Stimulated activated naive CD4-positive, alpha-beta T cell (primary cell): ENCODE measurements at regions not wholly inside any gene's neighbourhood (a gene's known extent, or its start where the extent isn't known, plus 50 kb on each side); places are given as distances from the start of the nearest gene placed in this dataset.
"Not testable (repeated sequence)": the region's sequence is repeated elsewhere in the genome, so short reads cannot be mapped to it uniquely, and the experiment has no call there.

Experiments
- DNase-seq, 6 experiments: peaks; one replicate each; lab custom pipeline; 2025; lab: John Stamatoyannopoulos, UW

DNA sequence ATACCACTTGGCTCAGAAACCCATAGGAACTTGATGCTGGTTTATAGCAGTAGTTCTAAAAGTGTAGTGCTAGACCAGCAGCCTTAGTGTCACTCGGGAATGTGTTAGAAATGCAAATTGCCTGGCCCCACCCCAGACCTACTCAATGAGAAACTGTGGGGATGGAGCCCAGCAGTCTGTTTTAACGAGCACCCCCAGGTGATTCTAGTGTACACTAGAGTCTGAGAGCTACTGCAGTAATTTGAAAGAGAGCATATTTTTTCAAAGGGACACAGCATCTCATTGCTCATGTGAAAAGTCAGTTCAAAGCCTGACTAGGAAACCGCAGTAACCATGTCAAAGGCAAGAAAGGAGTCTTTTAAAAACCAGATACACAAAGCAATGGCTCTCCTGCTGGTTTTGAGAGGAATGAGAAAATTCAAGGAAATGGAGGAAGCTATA, 313.4 kb downstream of the SQOR start:
- DNase-seq = no peak

GRCh38 chr15:45958924-45959323, 324.1 kb downstream of the SQOR start:
- DNase-seq = no peak

DNA sequence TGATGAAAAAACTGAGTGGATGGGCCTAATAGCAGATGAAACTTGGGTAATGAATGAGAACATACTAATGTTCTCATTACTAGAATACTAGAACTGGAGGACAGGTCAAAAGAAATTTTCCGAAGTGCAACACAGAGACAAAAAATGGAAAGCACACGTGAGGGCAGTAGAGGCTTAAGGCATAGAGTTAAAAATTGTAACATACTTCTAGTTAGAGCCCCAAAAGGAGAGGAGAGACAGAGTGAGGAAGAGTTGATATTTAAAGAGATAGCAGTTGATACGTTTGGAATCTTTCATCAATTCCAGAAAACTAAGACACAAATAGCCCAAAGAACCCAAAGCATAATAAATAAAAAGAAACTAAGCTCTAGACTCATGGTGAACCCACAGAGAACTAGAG, 327.9 kb downstream of the SQOR start:
- no peak for DNase-seq

DNA sequence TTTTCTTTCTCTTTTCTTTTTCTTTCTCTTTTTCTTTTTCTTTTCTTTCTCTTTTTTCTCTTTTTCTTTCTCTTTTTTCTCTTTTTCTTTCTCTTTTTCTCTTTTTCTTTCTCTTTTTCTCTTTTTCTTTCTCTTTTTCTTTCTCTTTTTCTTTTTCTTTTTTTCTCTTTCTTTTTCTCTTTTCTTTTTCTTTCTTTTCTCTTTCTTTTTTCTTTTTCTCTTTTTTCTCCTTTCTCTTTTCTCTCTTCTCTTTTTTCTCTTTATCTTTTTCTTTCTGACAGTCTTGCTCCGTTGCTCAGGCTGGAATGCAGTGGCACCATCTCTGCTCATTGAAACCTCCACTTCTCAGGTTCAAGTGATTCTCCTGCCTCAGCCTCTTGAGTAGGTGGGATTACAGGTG, 335.7 kb downstream of the SQOR start:
- no peak for DNase-seq

- DNase-seq = no peak
Measured at GRCh38 chr15:45980366-45980765, 345.5 kb downstream of the SQOR start.

DNA sequence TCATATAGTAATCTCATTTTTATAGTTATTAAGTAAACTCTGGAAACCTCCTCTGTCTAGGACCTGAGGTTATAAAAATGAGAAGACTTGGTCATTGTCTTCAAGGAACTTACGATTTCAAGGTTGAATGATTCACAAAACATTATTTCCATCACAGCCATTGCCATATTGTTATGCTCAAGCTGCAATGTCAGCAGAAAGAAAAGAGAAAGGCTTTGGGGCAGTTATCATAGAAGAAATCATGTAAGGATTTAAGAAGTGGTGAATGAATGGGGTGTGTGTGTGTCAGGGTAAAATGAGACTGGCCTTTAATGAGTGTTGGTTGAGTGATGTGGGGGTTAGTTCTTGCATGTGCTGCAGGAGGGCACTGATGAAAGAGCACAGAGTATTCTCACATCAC, 346.8 kb downstream of the SQOR start:
- DNase-seq = no peak

DNA sequence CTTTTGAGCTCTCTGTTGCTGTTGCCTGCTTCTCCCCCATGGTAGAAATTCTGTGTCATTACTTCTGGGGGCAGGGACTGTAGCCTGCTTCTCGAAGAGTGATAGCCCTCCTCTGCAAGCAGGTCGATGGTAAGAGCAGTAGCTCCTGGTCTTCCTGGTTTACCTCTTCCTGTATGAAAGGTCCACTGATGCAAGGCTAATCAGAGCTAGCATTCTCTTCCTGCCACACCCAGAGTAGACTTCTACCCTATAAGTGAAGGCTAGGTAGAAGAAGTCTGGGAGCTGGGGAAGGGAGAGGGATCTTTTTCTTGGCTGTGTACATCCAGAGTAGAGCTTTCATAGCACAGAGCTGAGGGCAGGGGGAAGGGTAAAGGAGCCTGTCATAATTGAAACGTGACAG, 357.0 kb downstream of the SQOR start:
- DNase-seq = no peak

- DNase-seq = no peak
Measured at GRCh38 chr15:45993072-45993471, 358.2 kb downstream of the SQOR start.

DNA sequence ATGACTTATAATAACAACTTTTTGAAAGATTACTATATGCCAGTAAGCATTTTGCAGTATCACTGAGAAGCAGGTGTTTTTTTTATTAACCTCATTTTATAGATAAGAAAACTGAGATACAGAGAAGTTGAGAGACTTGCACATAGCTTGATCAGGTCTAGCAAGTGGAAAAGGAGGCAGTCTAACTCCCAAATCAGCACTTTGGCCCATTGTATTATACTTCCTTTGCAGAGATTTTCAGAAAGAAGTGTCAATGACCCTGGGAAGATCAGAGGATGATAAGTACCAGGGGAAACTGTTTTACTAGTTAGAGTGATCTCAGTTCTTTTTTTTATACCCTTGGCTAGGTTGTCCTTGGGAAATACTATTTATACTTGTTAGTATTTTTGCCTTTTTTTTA, 358.7 kb downstream of the SQOR start:
- DNase-seq = no peak

DNA sequence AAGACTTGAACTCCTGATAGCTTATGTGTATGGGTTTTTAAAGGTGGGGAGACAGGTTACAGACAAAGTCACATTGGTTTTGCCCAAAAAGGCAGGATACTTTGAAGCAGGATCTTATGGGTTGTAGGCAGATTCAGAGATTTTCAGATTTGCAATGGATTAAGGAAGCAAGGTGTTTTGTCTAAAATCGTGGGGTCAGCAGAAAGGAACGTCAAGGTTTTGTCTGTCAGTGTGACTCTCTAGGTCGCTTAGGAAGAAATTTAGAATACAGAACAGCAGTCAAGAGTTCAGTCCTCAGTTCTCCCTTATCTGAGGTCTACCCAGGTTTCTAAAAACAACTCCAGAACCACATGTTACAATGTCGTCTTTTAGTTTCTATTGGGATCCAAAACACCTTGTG, 361.0 kb downstream of the SQOR start:
- DNase-seq = no peak

- DNase-seq = no peak
Measured at GRCh38 chr15:46014532-46014931, 379.7 kb downstream of the SQOR start.

DNA sequence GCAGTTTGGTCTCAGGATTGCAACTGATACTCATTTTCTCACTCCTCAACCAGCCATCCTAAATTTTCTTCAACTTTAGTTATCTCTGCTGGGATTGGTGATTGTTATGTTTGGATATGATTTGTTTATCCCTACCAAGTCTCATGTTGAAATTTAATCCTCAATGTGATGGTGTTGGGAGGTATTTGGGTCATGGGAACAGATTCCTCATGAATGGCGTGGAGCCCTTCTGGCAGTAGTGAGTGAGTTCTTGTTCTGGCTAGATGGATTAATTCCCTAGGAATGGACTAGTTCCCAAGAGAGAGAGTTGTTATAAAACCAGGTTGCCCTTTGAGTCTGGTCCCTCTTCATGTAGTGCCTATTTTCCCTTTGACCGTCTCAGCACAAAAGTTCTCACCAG, 399.9 kb downstream of the SQOR start:
- DNase-seq = no peak

GRCh38 chr15:46039703-46040102, 404.9 kb downstream of the SQOR start:
- no peak for DNase-seq

DNA sequence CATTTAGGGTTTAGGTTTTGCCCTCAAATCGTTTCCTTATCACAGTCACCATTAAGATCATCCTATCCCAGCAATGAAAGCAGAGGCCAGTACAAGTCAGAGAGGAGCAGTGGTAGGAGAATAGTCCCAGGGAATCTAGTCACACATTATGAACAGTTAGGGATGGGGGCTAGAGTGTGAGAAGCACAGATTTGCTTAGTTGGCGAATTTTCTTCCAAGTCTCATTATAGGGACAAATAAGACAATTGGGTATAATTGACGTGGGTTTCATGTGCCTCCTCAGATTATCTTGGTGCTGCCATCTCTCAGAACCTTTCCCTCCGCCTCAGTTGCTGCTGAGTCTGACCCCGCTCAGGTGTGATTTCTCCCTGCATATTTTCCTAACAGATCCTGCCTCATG, 407.1 kb downstream of the SQOR start:
- no peak for DNase-seq

DNA sequence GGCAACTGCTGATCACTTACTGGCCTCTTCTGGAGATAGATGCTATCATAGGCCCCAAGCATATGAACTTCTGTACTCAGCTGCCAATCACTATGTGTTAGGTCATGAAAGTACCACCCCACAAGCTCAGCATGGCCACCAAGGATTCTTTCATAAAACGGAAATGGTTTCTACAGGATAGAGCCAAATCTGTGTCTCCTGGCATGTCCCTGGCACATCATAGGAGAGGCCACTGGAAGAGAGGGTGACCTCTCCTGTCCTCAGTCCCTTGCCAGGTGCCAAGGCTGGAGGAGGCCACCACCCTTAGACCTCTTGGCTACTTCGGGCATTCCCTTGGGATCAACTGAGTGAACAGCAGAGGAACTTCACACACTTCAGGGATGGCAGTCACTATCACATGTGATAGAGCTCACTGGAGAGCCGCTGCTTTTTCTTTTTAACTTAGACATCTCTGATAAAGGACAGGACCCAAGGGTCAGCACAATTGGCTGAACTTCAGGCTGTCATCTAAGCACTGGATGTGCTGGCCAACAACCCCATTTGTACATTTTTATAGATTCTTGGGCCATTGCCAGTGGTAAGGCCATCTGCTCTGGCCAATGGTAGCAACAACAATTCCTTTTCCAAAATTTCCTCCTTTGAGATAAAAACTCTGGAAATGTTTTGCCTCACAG, 425.2 kb downstream of the SQOR start:
- no peak for DNase-seq

DNA sequence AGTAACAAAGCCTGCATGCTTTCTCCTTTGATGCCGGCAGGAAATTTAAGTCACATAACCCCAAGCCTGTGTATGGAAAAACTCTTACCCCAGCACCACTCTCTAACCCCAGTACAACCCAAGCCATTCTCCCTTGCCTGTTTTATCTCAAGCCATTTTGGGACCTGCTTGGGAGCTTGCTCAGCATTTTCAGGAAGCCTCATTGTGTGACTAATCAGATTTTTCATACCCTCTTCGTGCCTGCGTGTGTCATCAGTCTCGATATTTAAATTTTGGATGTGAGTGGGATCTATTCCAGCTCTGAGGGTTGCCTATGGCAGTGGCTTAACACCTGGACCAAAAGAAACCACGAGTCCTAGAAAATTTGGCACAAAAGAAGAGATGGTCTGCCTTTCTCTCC, 426.2 kb downstream of the SQOR start:
- DNase-seq = no peak

- DNase-seq = no peak
Measured at GRCh38 chr15:46077220-46077619, 442.4 kb downstream of the SQOR start.

GRCh38 chr15:46079046-46079445, 444.2 kb downstream of the SQOR start:
- no peak for DNase-seq

GRCh38 chr15:46080016-46080415, 445.2 kb downstream of the SQOR start:
- no peak for DNase-seq

DNA sequence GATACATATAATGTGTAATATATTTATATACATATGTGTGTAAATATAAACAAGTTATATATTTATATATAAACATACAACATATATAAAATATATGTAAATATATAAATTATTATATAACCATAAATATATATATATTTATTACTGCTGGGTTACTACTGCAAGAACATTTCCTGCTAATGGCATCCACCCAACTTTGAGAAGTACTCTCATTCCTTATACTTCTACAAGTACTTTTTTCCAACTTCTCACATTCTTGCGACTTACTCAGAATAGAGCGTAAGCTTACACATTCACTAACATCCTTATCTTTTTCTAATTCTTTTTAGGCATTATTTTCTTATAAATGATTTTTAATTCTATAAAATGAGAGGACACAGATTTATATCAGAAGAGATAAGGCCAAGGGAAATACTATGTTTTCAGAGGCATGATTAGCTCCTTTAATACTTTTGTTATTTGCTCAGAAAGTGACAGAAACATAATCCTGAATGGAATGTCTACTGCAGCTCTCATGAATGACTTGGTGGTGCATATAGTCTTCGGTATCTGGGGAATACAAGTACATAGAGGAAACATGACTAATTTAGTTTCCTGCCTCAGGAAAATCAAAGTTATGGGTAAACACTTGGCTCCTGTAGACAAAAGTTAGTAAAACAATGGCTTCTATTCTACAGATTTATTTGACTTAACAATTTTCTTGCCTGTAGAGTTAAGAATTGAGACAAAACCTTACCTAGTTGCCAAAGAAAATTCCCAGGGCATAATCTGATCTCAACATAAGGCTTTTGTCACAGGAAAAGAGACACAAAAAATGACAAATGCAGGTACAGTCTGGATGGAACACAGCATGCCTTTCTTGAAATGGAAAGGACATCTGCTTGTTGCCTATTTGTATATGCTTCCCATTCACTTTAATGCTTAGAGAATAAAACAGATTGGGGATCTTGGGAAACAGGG, 453.9 kb downstream of the SQOR start:
- no peak for DNase-seq

DNA sequence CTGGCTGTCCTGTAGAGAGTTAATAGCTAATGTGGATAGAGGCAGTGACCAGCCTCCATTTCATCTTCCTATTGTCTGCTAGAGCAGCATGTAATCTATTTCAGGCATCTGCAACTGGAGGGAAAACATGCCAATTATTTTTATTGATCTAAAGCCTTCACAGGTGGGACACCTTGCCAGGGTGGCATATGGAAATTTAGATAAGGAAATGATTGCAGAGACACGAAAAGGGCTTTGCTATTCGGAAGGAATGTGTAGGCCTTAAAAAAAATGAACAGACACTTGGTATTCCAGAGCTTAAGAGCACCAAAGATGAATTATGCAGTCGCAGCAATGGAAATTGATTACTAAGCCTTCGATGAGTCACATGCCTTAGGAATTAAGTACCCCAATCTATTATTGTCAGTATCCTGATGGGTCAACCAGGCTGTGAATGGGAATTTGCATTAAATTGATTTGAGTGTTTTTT, 454.7 kb downstream of the SQOR start:
- no peak for DNase-seq

DNA sequence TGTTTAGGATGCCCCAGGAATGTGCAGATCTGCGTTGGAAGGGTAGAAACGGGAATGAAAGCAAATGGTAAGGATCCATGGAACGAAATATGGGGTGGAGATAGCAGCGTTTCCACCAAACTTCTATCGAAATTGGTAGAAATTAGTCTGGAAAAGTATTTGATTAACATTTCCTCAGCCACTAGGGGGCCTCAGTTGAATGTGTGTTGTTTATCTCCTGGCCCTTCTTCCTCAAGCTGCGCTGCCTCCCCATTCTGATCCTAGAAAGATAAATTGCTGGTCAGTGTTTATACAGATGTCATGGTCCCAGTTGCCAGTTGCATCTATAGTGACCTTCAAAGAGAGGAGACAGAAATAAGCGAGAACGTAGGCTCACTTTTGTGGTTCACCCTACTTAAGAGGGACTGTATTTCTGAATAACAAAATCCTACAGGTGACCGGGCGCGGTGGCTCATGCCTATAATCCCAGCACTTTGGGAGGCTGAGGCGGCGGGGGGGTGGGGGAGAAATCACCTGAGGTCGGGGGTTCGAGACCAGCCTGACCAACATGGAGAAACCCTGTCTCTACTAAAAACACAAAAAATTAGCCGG, 457.1 kb downstream of the SQOR start:
- no peak for DNase-seq

GRCh38 chr15:46098006-46098405, 463.2 kb downstream of the SQOR start:
- not testable (repeated sequence) for DNase-seq
